GM10266 (cell line): ENCODE measurements at regions not wholly inside any gene's neighbourhood (a gene's known extent, or its start where the extent isn't known, plus 50 kb on each side); places are given as distances from the start of the nearest gene placed in this dataset.

Experiments used
- DNase-seq: peaks from one replicate; pipeline ENCODE4 v3.0.0; 2012; ENCODE audit errors: extremely low spot score
- TF ChIP-seq, protein P1 (sequence below): IDR thresholded peaks from 2 replicates; pipeline ENCODE4 v1.5.1; 2012; ENCODE audit warnings: mild to moderate bottlenecking, low read depth; ENCODE audit not compliant: control insufficient read depth, insufficient read depth; ENCODE audit errors: missing control alignments

DNA sequence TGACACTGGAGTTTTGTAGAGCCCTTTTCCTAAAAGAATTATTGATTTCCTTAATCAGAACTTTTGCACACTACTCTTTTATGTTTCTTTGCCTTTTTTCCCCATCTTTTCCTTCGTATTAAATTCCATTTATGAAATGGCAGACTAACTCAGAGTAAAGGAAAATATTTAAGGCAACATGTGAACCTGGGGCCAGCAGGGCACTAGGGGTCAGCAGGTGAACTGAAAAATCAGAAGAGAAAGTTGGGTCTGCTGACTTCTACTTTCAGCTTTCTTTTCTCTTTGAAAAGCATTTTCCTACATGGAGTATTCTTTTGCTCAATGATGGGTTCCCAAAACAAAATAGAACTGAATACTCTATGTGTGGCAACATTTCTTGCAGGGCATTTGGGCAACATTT, 226.6 kb upstream of the EXOC2 start:
- no peak for DNase-seq
- TF ChIP-seq, protein P1, sequence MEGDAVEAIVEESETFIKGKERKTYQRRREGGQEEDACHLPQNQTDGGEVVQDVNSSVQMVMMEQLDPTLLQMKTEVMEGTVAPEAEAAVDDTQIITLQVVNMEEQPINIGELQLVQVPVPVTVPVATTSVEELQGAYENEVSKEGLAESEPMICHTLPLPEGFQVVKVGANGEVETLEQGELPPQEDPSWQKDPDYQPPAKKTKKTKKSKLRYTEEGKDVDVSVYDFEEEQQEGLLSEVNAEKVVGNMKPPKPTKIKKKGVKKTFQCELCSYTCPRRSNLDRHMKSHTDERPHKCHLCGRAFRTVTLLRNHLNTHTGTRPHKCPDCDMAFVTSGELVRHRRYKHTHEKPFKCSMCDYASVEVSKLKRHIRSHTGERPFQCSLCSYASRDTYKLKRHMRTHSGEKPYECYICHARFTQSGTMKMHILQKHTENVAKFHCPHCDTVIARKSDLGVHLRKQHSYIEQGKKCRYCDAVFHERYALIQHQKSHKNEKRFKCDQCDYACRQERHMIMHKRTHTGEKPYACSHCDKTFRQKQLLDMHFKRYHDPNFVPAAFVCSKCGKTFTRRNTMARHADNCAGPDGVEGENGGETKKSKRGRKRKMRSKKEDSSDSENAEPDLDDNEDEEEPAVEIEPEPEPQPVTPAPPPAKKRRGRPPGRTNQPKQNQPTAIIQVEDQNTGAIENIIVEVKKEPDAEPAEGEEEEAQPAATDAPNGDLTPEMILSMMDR, result no peak

DNA sequence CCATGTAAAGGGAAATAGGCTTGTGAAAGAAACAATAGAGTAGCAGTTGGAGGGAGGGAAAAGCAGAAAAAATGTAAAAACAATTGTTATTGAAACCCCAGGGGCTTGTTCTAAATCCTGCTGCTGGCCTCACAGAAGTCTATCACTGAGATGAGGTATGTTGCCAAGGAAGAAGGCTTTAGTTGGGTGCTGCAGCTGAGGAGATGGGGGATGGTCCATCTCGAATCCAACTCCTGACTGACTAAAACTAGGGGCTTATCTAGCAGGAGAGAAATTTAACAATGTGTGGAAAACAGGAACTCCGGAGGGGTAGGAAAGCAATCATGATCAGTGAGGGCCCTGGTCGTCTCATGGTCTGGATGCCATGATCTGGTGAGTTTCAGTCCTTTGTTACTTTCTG, 225.0 kb upstream of the EXOC2 start:
- no peak for DNase-seq
- TF ChIP-seq, protein P1, result no peak

DNA sequence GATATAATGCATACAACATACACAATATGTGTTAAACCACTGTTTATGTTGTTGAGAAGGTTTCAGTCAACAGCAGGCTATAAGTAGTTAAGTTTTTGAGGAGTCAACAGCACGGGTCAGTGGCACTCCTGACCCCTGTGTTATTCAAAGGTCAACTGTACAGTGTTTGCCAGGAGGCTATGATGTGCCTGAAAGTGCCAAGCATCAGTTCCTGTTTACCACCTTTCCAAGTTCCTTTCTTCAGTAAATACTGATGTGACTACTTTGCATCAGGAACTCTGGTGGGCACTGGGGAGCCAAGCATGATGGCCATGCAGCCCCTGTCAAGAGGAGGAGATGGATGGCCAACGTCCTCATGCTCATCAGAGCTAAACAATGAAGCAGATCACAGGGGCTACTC, 224.4 kb upstream of the EXOC2 start:
- TF ChIP-seq, protein P1, result no peak
- no peak for DNase-seq

DNA sequence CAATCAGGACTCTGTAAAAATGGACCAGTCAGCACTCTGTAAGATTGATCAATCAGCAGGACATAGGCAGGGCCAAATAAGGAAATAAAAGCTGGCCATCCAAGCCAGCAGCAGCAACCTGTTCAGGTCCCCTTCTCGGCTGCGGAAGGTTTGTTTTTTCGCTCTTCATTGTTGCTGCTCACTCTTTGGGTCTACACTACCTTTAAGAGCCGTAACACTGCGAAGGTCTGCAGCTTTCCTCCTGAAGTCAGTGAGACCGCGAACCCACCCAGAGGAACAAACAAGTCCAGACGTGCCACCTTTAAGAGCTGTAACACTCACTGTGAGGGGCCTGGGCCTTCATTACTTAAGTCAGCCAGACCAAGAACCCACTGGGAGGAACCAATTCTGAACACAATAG, 223.2 kb upstream of the EXOC2 start:
- DNase-seq, result no peak
- TF ChIP-seq, protein P1, result no peak

DNA sequence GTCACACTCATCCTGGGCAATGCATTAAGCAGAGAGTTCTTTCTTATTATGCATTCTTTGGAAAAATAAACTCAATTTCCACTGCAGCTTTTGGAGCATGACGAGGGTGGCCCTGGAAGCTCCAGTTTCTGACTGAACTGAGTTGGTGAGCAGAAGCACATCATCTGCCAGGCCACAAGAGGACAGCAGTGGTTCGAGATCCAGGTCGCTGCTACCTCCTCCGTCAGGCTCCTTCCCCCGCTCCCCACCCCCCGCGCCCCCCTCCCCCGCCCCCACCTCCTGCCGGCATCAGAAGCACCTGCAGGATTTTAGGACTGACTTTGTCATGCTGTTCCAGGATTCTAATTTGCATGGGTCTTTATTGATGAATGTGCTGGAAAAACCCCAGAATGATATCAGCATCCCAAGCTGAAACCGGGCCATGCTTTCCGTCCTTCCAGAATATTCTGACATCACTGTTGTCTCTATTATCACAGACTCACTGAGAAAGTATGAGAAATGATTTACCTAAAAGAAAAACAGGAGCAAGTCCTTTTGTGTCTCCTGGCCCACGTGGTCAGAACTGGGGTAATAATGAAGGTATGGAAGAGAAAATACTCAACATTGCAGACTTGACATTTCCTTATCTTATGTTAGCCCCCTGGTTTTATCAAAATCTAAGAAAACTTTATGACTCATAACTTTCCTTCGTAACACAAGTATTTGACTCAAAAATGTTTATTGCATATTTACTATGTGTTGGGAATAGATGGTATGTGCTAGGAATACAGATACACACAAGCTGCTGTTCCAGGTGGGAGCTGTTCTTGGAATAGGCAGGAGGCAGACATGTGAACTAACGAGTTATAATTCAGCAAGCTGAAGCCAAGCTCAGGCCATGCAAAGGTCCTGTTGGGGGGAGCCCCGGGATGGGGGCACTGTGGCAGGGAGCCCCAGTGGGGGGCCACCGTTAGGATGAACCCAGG, 220.2 kb upstream of the EXOC2 start:
- TF ChIP-seq, protein P1, result peak; percentile 33
- DNase-seq, result no peak

DNA sequence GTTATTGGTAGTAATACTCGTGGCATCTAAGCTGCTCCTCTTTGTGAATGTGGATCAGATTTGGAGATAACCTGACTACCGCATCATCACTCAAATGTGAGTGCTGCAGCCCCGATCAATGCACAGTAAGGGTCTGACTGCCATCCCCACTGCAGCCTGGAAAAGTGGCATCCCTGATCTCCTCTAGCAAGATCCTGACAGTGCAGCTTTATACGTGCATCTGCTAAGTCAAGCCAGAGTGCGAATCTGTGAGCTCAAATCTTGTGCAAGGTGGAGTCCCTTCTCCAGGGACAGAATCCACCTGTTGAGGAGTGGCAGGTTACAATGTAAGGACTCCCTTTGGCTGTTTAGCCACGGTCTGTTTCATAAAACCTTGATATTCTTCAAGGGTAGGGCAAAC, 215.0 kb upstream of the EXOC2 start:
- TF ChIP-seq, protein P1, result no peak
- no peak for DNase-seq

DNA sequence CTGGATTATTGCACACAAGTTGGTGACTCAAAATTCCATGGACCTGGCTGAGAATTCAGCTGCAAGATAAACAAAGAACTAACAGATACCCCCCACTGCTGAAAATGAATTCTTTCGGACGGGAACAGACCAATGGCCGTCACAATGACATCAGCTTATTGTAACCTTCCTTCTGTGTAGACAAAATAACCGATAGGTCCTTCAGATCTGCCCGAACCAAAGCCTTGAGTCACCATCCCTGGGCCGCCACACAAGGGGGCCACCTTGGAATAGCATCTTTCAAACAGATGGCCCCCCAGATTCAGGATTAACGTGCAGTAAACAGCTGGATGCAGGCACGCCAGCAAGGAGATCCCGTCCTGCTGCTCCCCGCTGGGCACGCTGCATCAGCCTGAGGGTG, 214.0 kb upstream of the EXOC2 start:
- DNase-seq, result no peak
- TF ChIP-seq, protein P1, result no peak
